B cell (primary cell): ENCODE measurements at regions not wholly inside any gene's neighbourhood (a gene's known extent, or its start where the extent isn't known, plus 50 kb on each side); places are given as distances from the start of the nearest gene placed in this dataset.

ENCODE experiments used
- CTCF ChIP-seq: fragments of 200-600 bp; IDR thresholded peaks from one replicate; pipeline ENCODE4 v1.8.0; 2022; ENCODE audit warnings: antibody characterized with exemption, mild to moderate bottlenecking
- EZH2 ChIP-seq: IDR thresholded peaks from 2 replicates; pipeline ENCODE4 v1.6.1; 2012; ENCODE audit warnings: borderline replicate concordance, low read depth, mild to moderate bottlenecking, moderate library complexity, low read length; ENCODE audit not compliant: insufficient read depth, poor library complexity, severe bottlenecking

GRCh38 chr5:152246401-152246800 lies 158.7 kb downstream of the NMUR2 start:
- no peak for TF ChIP-seq CTCF
- TF ChIP-seq EZH2: no peak
